WTC11 (cell line): ENCODE measurements at regions not wholly inside any gene's neighbourhood (a gene's known extent, or its start where the extent isn't known, plus 50 kb on each side); places are given as distances from the start of the nearest gene placed in this dataset.
"Not testable (repeated sequence)": the region's sequence is repeated elsewhere in the genome, so short reads cannot be mapped to it uniquely, and the experiment has no call there.

ENCODE experiments used
- ATF1 ChIP-seq: sonication (generic); formaldehyde crosslinking; IDR thresholded peaks from 2 replicates; pipeline ENCODE4 v1.8.1; 2023; ENCODE audit warnings: mild to moderate bottlenecking, moderate library complexity, missing genetic modification reagents
- CREB1 ChIP-seq: sonication (generic); formaldehyde crosslinking; IDR thresholded peaks from 2 replicates; pipeline ENCODE4 v1.8.0; 2023; ENCODE audit warnings: mild to moderate bottlenecking, missing genetic modification reagents
- CTCF ChIP-seq: fragments of 200-600 bp; IDR thresholded peaks from 2 replicates; pipeline ENCODE4 v1.8.0; 2022; ENCODE audit warnings: antibody characterized with exemption
- ETV6 ChIP-seq: sonication (generic); formaldehyde crosslinking; IDR thresholded peaks from 2 replicates; pipeline ENCODE4 v1.8.1; 2022; ENCODE audit warnings: mild to moderate bottlenecking, missing genetic modification reagents
- GABPB1 ChIP-seq: sonication (generic); formaldehyde crosslinking; IDR thresholded peaks from 2 replicates; pipeline ENCODE4 v1.8.1; 2023; ENCODE audit warnings: mild to moderate bottlenecking, missing genetic modification reagents
- KAT7 ChIP-seq: sonication (generic); formaldehyde crosslinking; IDR thresholded peaks from 2 replicates; pipeline ENCODE4 v1.8.1; 2023; ENCODE audit warnings: missing genetic modification reagents, mild to moderate bottlenecking, borderline replicate concordance
- MAX ChIP-seq: sonication (generic); formaldehyde crosslinking; IDR thresholded peaks from 2 replicates; pipeline ENCODE4 v1.8.0; 2022; ENCODE audit warnings: mild to moderate bottlenecking, missing genetic modification reagents
- SMAD3 ChIP-seq: sonication (generic); formaldehyde crosslinking; IDR thresholded peaks from 2 replicates; pipeline ENCODE4 v1.8.0; 2022; ENCODE audit warnings: missing genetic modification reagents, mild to moderate bottlenecking, borderline replicate concordance
- SP1 ChIP-seq: sonication (generic); formaldehyde crosslinking; conservative IDR thresholded peaks from 2 replicates; pipeline ENCODE4 v1.8.1; 2022; ENCODE audit warnings: missing genetic modification reagents
- TEAD4 ChIP-seq: sonication (generic); formaldehyde crosslinking; IDR thresholded peaks from 2 replicates; pipeline ENCODE4 v1.8.0; 2022; ENCODE audit warnings: mild to moderate bottlenecking, missing genetic modification reagents
- TP53 ChIP-seq: sonication (generic); formaldehyde crosslinking; IDR thresholded peaks from 2 replicates; pipeline ENCODE4 v1.8.1; 2023; ENCODE audit warnings: mild to moderate bottlenecking, missing genetic modification reagents
- ZNF512 ChIP-seq: sonication (generic); formaldehyde crosslinking; IDR thresholded peaks from 2 replicates; pipeline ENCODE4 v1.8.1; 2022; ENCODE audit warnings: missing genetic modification reagents, borderline replicate concordance

- not testable (repeated sequence) for TF ChIP-seq MAX; CTCF; SMAD3 (CRISPR knock-in tag); TP53 (CRISPR knock-in tag); ZNF512 (CRISPR knock-in tag); ETV6; SP1 (CRISPR knock-in tag); KAT7 (CRISPR knock-in tag); ATF1; GABPB1 (CRISPR knock-in tag); TEAD4 (CRISPR knock-in tag); CREB1 (CRISPR knock-in tag)
Observed at GRCh38 chr20:28594476-28594875, 2663.0 kb upstream of the DEFB115 start.
